H9 (cell line): ENCODE measurements at regions not wholly inside any gene's neighbourhood (a gene's known extent, or its start where the extent isn't known, plus 50 kb on each side); places are given as distances from the start of the nearest gene placed in this dataset.

Experiments
- DNase-seq: peaks from one replicate; pipeline ENCODE4 v3.0.0-alpha.2; 2017
- H2AFZ ChIP-seq: one replicate; pipeline ENCODE4 v1.6.1; 2013; ENCODE audit warnings: mild to moderate bottlenecking, low read length, control low read depth, moderate library complexity
- H2AK5ac ChIP-seq: 2 replicates; pipeline ENCODE4 v1.6.1; 2013; ENCODE audit warnings: low read length, control low read depth, mixed read lengths; ENCODE audit not compliant: insufficient read length
- H2BK120ac ChIP-seq: one replicate; pipeline ENCODE4 v1.6.1; 2013; ENCODE audit warnings: low read depth, mild to moderate bottlenecking, low read length, control low read depth, inconsistent platforms; ENCODE audit not compliant: poor library complexity, severe bottlenecking
- H2BK12ac ChIP-seq: 2 replicates; pipeline ENCODE4 v1.6.1; 2013; ENCODE audit warnings: low read length, control low read depth, mixed read lengths, low read depth; ENCODE audit not compliant: insufficient read length
- H2BK15ac ChIP-seq: 2 replicates; pipeline ENCODE4 v1.6.1; 2013; ENCODE audit warnings: low read depth, low read length, control low read depth
- H2BK20ac ChIP-seq: one replicate; pipeline ENCODE4 v1.6.1; 2013; ENCODE audit warnings: low read depth, mild to moderate bottlenecking, low read length, control low read depth, inconsistent platforms; ENCODE audit not compliant: poor library complexity, severe bottlenecking
- H2BK5ac ChIP-seq: 2 replicates; pipeline ENCODE4 v1.6.1; 2013; ENCODE audit warnings: low read length, control low read depth, mixed read lengths; ENCODE audit not compliant: insufficient read length
- H3K14ac ChIP-seq: 2 replicates; pipeline ENCODE4 v1.6.1; 2013; ENCODE audit warnings: low read length, control low read depth; ENCODE audit not compliant: insufficient read depth
- H3K18ac ChIP-seq: 2 replicates; pipeline ENCODE4 v1.6.1; 2013; ENCODE audit warnings: low read depth, mild to moderate bottlenecking, mixed read lengths, low read length, control low read depth; ENCODE audit not compliant: insufficient read length
- H3K23ac ChIP-seq: 2 replicates; pipeline ENCODE4 v1.6.1; 2013; ENCODE audit warnings: low read length, control low read depth, mixed read lengths, low read depth; ENCODE audit not compliant: insufficient read length
- H3K23me2 ChIP-seq: 2 replicates; pipeline ENCODE4 v1.6.1; 2013; ENCODE audit warnings: low read depth, mild to moderate bottlenecking, mixed read lengths, low read length, control low read depth; ENCODE audit not compliant: insufficient read length, poor library complexity, severe bottlenecking
- H3K27ac ChIP-seq: 2 replicates; pipeline ENCODE4 v1.5.1; 2013; ENCODE audit warnings: low read length, control low read depth, mixed read lengths, low read depth; ENCODE audit not compliant: insufficient read length
- H3K27me3 ChIP-seq: 2 replicates; pipeline ENCODE4 v1.6.1; 2013; ENCODE audit warnings: low read length, control low read depth, inconsistent platforms; ENCODE audit not compliant: insufficient read depth
- H3K4ac ChIP-seq: 2 replicates; pipeline ENCODE4 v1.6.1; 2013; ENCODE audit warnings: low read depth, mild to moderate bottlenecking, control low read depth, inconsistent platforms, low read length, moderate library complexity
- H3K4me1 ChIP-seq: 2 replicates; pipeline ENCODE4 v1.6.1; 2013; ENCODE audit warnings: low read length, control low read depth, inconsistent platforms; ENCODE audit not compliant: insufficient read depth
- H3K4me2 ChIP-seq: 2 replicates; pipeline ENCODE4 v1.6.1; 2013; ENCODE audit warnings: low read length, control low read depth, mixed read lengths; ENCODE audit not compliant: insufficient read length, insufficient read depth
- H3K56ac ChIP-seq: 2 replicates; pipeline ENCODE4 v1.6.1; 2013; ENCODE audit warnings: low read depth, mild to moderate bottlenecking, mixed read lengths, low read length, control low read depth; ENCODE audit not compliant: insufficient read length
- H3K79me1 ChIP-seq: 2 replicates; pipeline ENCODE4 v1.6.1; 2013; ENCODE audit warnings: low read depth, mild to moderate bottlenecking, moderate library complexity, low read length, control low read depth, inconsistent platforms; ENCODE audit not compliant: insufficient read depth, poor library complexity, severe bottlenecking
- H3K79me2 ChIP-seq: 2 replicates; pipeline ENCODE4 v1.6.1; 2013; ENCODE audit warnings: low read length, control low read depth, inconsistent platforms; ENCODE audit not compliant: insufficient read depth
- H3K9ac ChIP-seq: 2 replicates; pipeline ENCODE4 v1.6.1; 2013; ENCODE audit warnings: low read length, control low read depth, mixed read lengths; ENCODE audit not compliant: insufficient read length; ENCODE audit errors: extremely low read depth
- H3K9me3 ChIP-seq: one replicate; pipeline ENCODE4 v1.6.1; 2013; ENCODE audit warnings: low read depth, low read length, inconsistent platforms; ENCODE audit not compliant: control insufficient read depth
- H3T11ph ChIP-seq: one replicate; pipeline ENCODE4 v1.6.1; 2013; ENCODE audit warnings: mild to moderate bottlenecking, low read length, control low read depth, inconsistent platforms
- H4K20me1 ChIP-seq: one replicate; pipeline ENCODE4 v1.6.1; 2013; ENCODE audit not compliant: control insufficient read depth, insufficient read length, insufficient read depth
- H4K5ac ChIP-seq: 2 replicates; pipeline ENCODE4 v1.6.1; 2013; ENCODE audit warnings: low read depth, mild to moderate bottlenecking, mixed read lengths, low read length, control low read depth; ENCODE audit not compliant: insufficient read length
- H4K8ac ChIP-seq: replicated peaks from 2 replicates; pipeline ENCODE4 v1.6.1; 2013; ENCODE audit warnings: low read length, control low read depth, mixed read lengths, low read depth; ENCODE audit not compliant: insufficient read length
- H4K91ac ChIP-seq: 2 replicates; pipeline ENCODE4 v1.6.1; 2013; ENCODE audit warnings: low read depth, mild to moderate bottlenecking, moderate library complexity, mixed read lengths, low read length, control low read depth; ENCODE audit not compliant: insufficient read length
- H3K27ac Mint-ChIP-seq, 3 experiments: 2 replicates in 2 of 3; 3 replicates in 1 of 3; pipeline ENCODE4 v1.8.0; 2020 to 2021; ENCODE audit warnings: mixed read lengths in 3 of 3, mild to moderate bottlenecking in 1 of 3, moderate library complexity in 1 of 3
- H3K27me3 Mint-ChIP-seq: 2 replicates; pipeline ENCODE4 v1.8.0; 2021; ENCODE audit warnings: low read depth, mild to moderate bottlenecking, moderate library complexity, mixed read lengths
- H3K36me3 Mint-ChIP-seq, 3 experiments: 2 replicates in 2 of 3; 3 replicates in 1 of 3; pipeline ENCODE4 v1.8.0; 2020 to 2021; ENCODE audit warnings: low read depth in 3 of 3, mixed read lengths in 3 of 3; ENCODE audit not compliant: insufficient read depth in 1 of 3
- H3K4me1 Mint-ChIP-seq, 2 experiments: 2 replicates each; pipeline ENCODE4 v1.8.0; 2020; ENCODE audit warnings: mixed read lengths in 2 of 2
- H3K4me3 Mint-ChIP-seq, 2 experiments: 2 replicates in 1 of 2; 3 replicates in 1 of 2; pipeline ENCODE4 v1.8.0; 2020 to 2021; ENCODE audit warnings: mild to moderate bottlenecking in 2 of 2, mixed read lengths in 2 of 2, moderate library complexity in 1 of 2
- H3K9me3 Mint-ChIP-seq, 2 experiments: 2 replicates in 1 of 2; 3 replicates in 1 of 2; pipeline ENCODE4 v1.8.0; 2020; ENCODE audit warnings: mild to moderate bottlenecking in 2 of 2, mixed read lengths in 2 of 2, moderate library complexity in 1 of 2
- WGBS: extraction: QIAGEN DNeasy Blood & Tissue Kit; methylation state at CpG from one replicate; pipeline ENCODE4 v1.1.7; 2013; ENCODE audit warnings: missing lambda C conversion rate, low lambda C conversion rate, mixed read lengths; ENCODE audit not compliant: insufficient read length; ENCODE audit errors: extremely low coverage; 5-methylcytosine and 5-hydroxymethylcytosine counted together
- TF ChIP-seq, protein P1 (sequence below): fragments of 200-600 bp; sonication (generic); conservative IDR thresholded peaks from 3 replicates; pipeline ENCODE4 v1.8.0; 2021; ENCODE audit warnings: antibody characterized with exemption, mild to moderate bottlenecking

DNA sequence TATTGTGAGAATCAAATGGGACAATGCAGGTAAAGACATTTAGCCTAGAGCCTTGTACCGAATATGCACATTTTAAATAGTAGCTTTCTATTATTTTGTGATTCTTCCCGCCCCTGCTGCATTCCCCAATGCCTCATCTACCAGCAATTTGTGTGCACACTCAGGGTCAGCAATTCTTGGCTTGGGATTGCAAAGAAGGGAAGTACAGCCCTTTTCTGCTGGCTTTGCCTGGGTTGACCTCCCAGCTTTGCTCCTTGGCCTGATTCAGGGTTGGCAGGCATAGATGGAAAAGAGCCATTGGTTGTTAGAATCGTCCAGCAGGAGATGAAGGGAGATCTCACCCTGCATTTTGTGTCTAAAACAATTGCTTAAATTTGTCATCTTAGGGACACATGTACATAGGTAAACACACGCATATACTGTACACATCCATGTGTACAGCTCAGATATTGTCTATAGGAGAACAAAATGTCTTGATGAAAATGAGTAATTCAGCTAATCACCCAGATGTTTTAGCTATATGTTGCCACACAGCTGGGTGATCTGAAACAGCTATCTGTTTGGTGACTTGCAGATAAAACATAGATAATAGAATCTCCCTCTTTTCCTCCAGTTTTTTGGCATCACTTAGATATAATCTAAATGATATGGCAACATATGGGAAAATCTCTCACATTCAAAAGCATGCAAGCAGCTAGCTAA lies 340.9 kb upstream of the TBL1XR1 start:
- Histone ChIP-seq H4K8ac (no peak overlapping the region), H4K5ac (no peak overlapping the region), H4K91ac (no peak overlapping the region), H3K9me3 (no peaks in the 10 kb centered on the region), H2BK20ac (no peak overlapping the region), H2BK12ac (no peak overlapping the region), H3K23ac (no peak overlapping the region), H3K56ac (no peak overlapping the region), H2BK120ac (no peak overlapping the region), H3K18ac (no peak overlapping the region), H3K14ac (peak overlapping the region; percentile 24; the same call in 1 of the 2 replicates), H3T11ph (no peak overlapping the region), H3K9ac (no peak overlapping the region), H4K20me1 (no peaks in the 10 kb centered on the region), H3K27ac (no peak overlapping the region), H3K79me1 (no peaks in the 10 kb centered on the region), H3K4me1 (peaks cover 5% of the 10 kb centered on the region; the same call in 1 of the 2 replicates), H3K4me2 (no peak overlapping the region), H3K79me2 (no peaks in the 10 kb centered on the region), H3K27me3 (no peaks in the 10 kb centered on the region), H2AFZ (no peak overlapping the region), H2AK5ac (no peak overlapping the region), H2BK15ac (no peak overlapping the region), H3K23me2 (no peaks in the 10 kb centered on the region), H3K4ac (no peak overlapping the region), H2BK5ac (no peak overlapping the region)
- Mint-ChIP-seq H3K9me3 (no peaks in the 10 kb centered on the region; a peak in 1 of 5 replicates), H3K4me1 (peaks cover 33 to 37% of the 10 kb centered on the region in 2 experiments), H3K4me3 (no peak overlapping the region; a peak in 1 of 5 replicates), H3K36me3 (no peaks in the 10 kb centered on the region; a peak in 1 of 7 replicates), H3K27ac (peak overlapping the region; percentile 34 to 71 (median 70); a peak in 2 of 7 replicates), H3K27me3 (no peaks in the 10 kb centered on the region)
- WGBS, result no CpG with 5 or more reads among the region's 4 CpGs
- TF ChIP-seq, protein P1, sequence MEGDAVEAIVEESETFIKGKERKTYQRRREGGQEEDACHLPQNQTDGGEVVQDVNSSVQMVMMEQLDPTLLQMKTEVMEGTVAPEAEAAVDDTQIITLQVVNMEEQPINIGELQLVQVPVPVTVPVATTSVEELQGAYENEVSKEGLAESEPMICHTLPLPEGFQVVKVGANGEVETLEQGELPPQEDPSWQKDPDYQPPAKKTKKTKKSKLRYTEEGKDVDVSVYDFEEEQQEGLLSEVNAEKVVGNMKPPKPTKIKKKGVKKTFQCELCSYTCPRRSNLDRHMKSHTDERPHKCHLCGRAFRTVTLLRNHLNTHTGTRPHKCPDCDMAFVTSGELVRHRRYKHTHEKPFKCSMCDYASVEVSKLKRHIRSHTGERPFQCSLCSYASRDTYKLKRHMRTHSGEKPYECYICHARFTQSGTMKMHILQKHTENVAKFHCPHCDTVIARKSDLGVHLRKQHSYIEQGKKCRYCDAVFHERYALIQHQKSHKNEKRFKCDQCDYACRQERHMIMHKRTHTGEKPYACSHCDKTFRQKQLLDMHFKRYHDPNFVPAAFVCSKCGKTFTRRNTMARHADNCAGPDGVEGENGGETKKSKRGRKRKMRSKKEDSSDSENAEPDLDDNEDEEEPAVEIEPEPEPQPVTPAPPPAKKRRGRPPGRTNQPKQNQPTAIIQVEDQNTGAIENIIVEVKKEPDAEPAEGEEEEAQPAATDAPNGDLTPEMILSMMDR, result no peak
- DNase-seq, result no peak
